GM12878 (cell line): ENCODE measurements at regions not wholly inside any gene's neighbourhood (a gene's known extent, or its start where the extent isn't known, plus 50 kb on each side); places are given as distances from the start of the nearest gene placed in this dataset.

Experiments used
- ATAC-seq: fragments of 200-7000 bp; cut with Tn5 transposase; 3 replicates; pipeline ENCODE4 v1.9.1; 2020; ENCODE audit warnings: mild to moderate bottlenecking, moderate library complexity
- BruUV-seq: library from RNA; stranded (reverse); fragments of 400-500 nt; replicated peaks from 2 replicates; lab custom pipeline; 2021; lab: Mats Ljungman, UMichigan
- CTCF ChIA-PET: fragments of 300-600 bp; sonication (Branson Sonifier 250); formaldehyde crosslinking; extraction: SDS; loops from one replicate; lab custom pipeline; 2021; ENCODE audit warnings: inconsistent platforms; lab: Yijun Ruan, JAX
- POLR2A ChIA-PET: fragments of 350-600 bp; formaldehyde crosslinking; extraction: SDS; loops from one replicate; lab custom pipeline; 2021; ENCODE audit warnings: inconsistent platforms; lab: Charles Lee
- RAD21 ChIA-PET: fragments of 300-600 bp; sonication (Branson Sonifier 250); formaldehyde crosslinking; loops from one replicate; lab custom pipeline; 2023; ENCODE audit warnings: antibody characterized with exemption; ENCODE audit not compliant: unreplicated experiment; lab: Charles Lee
- SMC1A ChIA-PET: fragments of 300-600 bp; sonication (Branson Sonifier 250); formaldehyde crosslinking; loops from one replicate; lab custom pipeline; 2023; ENCODE audit not compliant: unreplicated experiment, uncharacterized antibody; lab: Charles Lee
- DNase-seq: peaks from one replicate; pipeline ENCODE4 v3.0.0-alpha.2; 2011; ENCODE audit warnings: low read depth, low spot score
- FAIRE-seq: peaks from 3 replicates; lab custom pipeline; 2011; peaks lifted over from hg19 to GRCh38; lab: Jason Lieb, UNC
- H2AFZ ChIP-seq: 2 replicates; pipeline ENCODE4 v1.6.0; 2011; ENCODE audit warnings: low read depth, low read length, control low read depth; ENCODE audit not compliant: control insufficient read depth
- H3K27ac ChIP-seq: 2 replicates; pipeline ENCODE4 v1.5.1; 2011; ENCODE audit warnings: control low read depth; ENCODE audit not compliant: control insufficient read depth, insufficient read depth
- H3K27me3 ChIP-seq, 2 experiments: replicated peaks in 1 of 2; 2 replicates each; pipeline versions ENCODE4 v1.6.0 to v1.6.1; 2011; ENCODE audit warnings: low read length in 1 of 2; ENCODE audit not compliant: control insufficient read depth in 2 of 2, insufficient read depth in 2 of 2
- H3K36me3 ChIP-seq, 2 experiments: 2 replicates each; pipeline ENCODE4 v1.5.1; 2011; ENCODE audit warnings: low read length in 1 of 2; ENCODE audit not compliant: control insufficient read depth in 2 of 2, insufficient read depth in 2 of 2
- H3K4me1 ChIP-seq: 2 replicates; pipeline ENCODE4 v1.6.1; 2011; ENCODE audit warnings: mild to moderate bottlenecking, low read length, moderate library complexity, mixed read lengths; ENCODE audit not compliant: control insufficient read depth, insufficient read depth
- H3K4me2 ChIP-seq: 2 replicates; pipeline ENCODE4 v1.6.0; 2011; ENCODE audit warnings: control low read depth; ENCODE audit not compliant: control insufficient read depth, insufficient read depth
- H3K4me3 ChIP-seq: fragments of 200-600 bp; sonication (generic); 2 replicates; pipeline ENCODE4 v1.5.1; 2016
- H3K79me2 ChIP-seq: 2 replicates; pipeline ENCODE4 v1.6.0; 2011; ENCODE audit warnings: low read length; ENCODE audit not compliant: control insufficient read depth, insufficient read depth
- H3K9ac ChIP-seq: 2 replicates; pipeline ENCODE4 v1.8.0; 2011; ENCODE audit warnings: low read length, control low read depth, mixed read lengths; ENCODE audit not compliant: control insufficient read depth, insufficient read depth
- H3K9me3 ChIP-seq: replicated peaks from 3 replicates; pipeline ENCODE4 v1.5.1; 2011; ENCODE audit warnings: mild to moderate bottlenecking, low read length; ENCODE audit not compliant: control insufficient read depth, insufficient read depth
- H4K20me1 ChIP-seq: 2 replicates; pipeline ENCODE4 v1.6.0; 2011; ENCODE audit not compliant: control insufficient read depth, insufficient read depth
- EZH2 ChIP-seq: IDR thresholded peaks from 2 replicates; pipeline ENCODE4 v1.6.1; 2012; ENCODE audit warnings: low read depth, mild to moderate bottlenecking, control low read depth, inconsistent platforms, low read length, borderline replicate concordance; ENCODE audit not compliant: control insufficient read depth
- GABPA ChIP-seq: IDR thresholded peaks from 2 replicates; pipeline ENCODE4 v1.6.1; 2014; ENCODE audit warnings: antibody characterized with exemption, low read depth, mild to moderate bottlenecking, inconsistent platforms
- RB1 ChIP-seq: fragments of 450-650 bp; formaldehyde crosslinking; IDR thresholded peaks from 2 replicates; pipeline ENCODE4 v1.6.1; 2017; ENCODE audit warnings: mild to moderate bottlenecking, borderline replicate concordance
- SREBF2 ChIP-seq: IDR thresholded peaks from 2 replicates; pipeline ENCODE4 v1.6.1; 2012; ENCODE audit warnings: mild to moderate bottlenecking, low read length
- SRF ChIP-seq, 2 experiments: IDR thresholded peaks; 2 replicates each; pipeline ENCODE4 v1.6.1; 2011; ENCODE audit warnings: low read depth in 2 of 2, low read length in 2 of 2, mild to moderate bottlenecking in 1 of 2, moderate library complexity in 1 of 2
- ZNF207 ChIP-seq: fragments of 450-650 bp; IDR thresholded peaks from 2 replicates; pipeline ENCODE4 v1.6.1; 2014; ENCODE audit warnings: antibody characterized with exemption, mild to moderate bottlenecking, borderline replicate concordance
- ZNF24 ChIP-seq: fragments of 450-650 bp; IDR thresholded peaks from 2 replicates; pipeline ENCODE4 v1.6.1; 2017; ENCODE audit warnings: antibody characterized with exemption, mild to moderate bottlenecking
- WGBS: methylation state at CpG from one replicate; pipeline ENCODE4 v1.1.6; 2016; ENCODE audit warnings: low lambda C conversion rate; ENCODE audit not compliant: insufficient replicate concordance, insufficient coverage; ENCODE audit errors: missing lambda C conversion rate; 5-methylcytosine and 5-hydroxymethylcytosine counted together
- in situ Hi-C: fragments of 300-500 bp; cut with MboI; formaldehyde crosslinking; loops from 9 replicates; pipeline ENCODE4 v1.14.3; 2018; ENCODE audit warnings: mixed read lengths
- intact Hi-C: fragments of 100-400 bp; cut with micrococcal nuclease; formaldehyde crosslinking; loops from one replicate; pipeline ENCODE4 v1.14.2; 2022; ENCODE audit not compliant: unreplicated experiment
- TF ChIP-seq, protein P1 (sequence below): fragments of 450-650 bp; IDR thresholded peaks from 2 replicates; pipeline ENCODE4 v1.6.1; 2017; ENCODE audit warnings: low read depth, mild to moderate bottlenecking, moderate library complexity
- TF ChIP-seq, protein P2 (sequence below): IDR thresholded peaks from 2 replicates; pipeline ENCODE4 v1.6.1; 2011; ENCODE audit warnings: low read depth, low read length, improper control_type of control experiment, borderline replicate concordance
- TF ChIP-seq, protein P3 (sequence below): IDR thresholded peaks from 2 replicates; pipeline ENCODE4 v1.6.1; 2012; ENCODE audit warnings: low read depth, low read length, improper control_type of control experiment

- ChIA-PET CTCF (no interaction called here), SMC1A (no interaction called here), POLR2A (no interaction called here), RAD21 (no interaction called here)
- H3K9me3 ChIP-seq: no peaks in the 10 kb centered on the region
- no peaks in the 10 kb centered on the region for H4K20me1 ChIP-seq
- TF ChIP-seq ZNF24: peak; percentile 95
- TF ChIP-seq GABPA: no peak
- H3K27ac ChIP-seq: no peak overlapping the region
- H3K4me3 ChIP-seq: no peak overlapping the region
- no peak for ATAC-seq
- H3K79me2 ChIP-seq: no peaks in the 10 kb centered on the region
- 20% methylated on average over 1 of the region's 1 CpG for WGBS
- no peak overlapping the region for H2AFZ ChIP-seq
- in situ Hi-C loops: no loop called here
- no peaks in the 10 kb centered on the region for H3K36me3 ChIP-seq
- peaks cover 11% of the 10 kb centered on the region for H3K4me1 ChIP-seq
- no TSS peak for BruUV-seq
- H3K4me2 ChIP-seq: no peak overlapping the region
- no peak for FAIRE-seq
- intact Hi-C loops: no loop called here
- no peaks in the 10 kb centered on the region for H3K27me3 ChIP-seq
- no peak for DNase-seq
- no peak overlapping the region for H3K9ac ChIP-seq
Measured at GRCh38 chr13:31884556-31884955, 145.2 kb downstream of the RXFP2 start.

GRCh38 chr13:31885994-31886393, 145.6 kb upstream of the FRY start:
- no peaks in the 10 kb centered on the region for H3K27me3 ChIP-seq
- BruUV-seq: no TSS peak
- peaks cover 6% of the 10 kb centered on the region; the same call in 1 of the 2 replicates for H3K4me1 ChIP-seq
- H3K4me2 ChIP-seq: no peak overlapping the region
- no peaks in the 10 kb centered on the region for H3K9me3 ChIP-seq
- H3K4me3 ChIP-seq: no peak overlapping the region
- DNase-seq (no peak), ATAC-seq (no peak), FAIRE-seq (no peak)
- H3K79me2 ChIP-seq: no peaks in the 10 kb centered on the region
- POLR2A ChIA-PET: no interaction called here
- TF ChIP-seq, protein P1, sequence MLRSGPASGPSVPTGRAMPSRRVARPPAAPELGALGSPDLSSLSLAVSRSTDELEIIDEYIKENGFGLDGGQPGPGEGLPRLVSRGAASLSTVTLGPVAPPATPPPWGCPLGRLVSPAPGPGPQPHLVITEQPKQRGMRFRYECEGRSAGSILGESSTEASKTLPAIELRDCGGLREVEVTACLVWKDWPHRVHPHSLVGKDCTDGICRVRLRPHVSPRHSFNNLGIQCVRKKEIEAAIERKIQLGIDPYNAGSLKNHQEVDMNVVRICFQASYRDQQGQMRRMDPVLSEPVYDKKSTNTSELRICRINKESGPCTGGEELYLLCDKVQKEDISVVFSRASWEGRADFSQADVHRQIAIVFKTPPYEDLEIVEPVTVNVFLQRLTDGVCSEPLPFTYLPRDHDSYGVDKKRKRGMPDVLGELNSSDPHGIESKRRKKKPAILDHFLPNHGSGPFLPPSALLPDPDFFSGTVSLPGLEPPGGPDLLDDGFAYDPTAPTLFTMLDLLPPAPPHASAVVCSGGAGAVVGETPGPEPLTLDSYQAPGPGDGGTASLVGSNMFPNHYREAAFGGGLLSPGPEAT: no peak
- TF ChIP-seq SRF (IDR thresholded peaks at IDR 0.05; ENCODE audit: low read depth in 2 of 2, low read length in 2 of 2) (no peak), ZNF207 (no peak), EZH2 (no peak), RB1 (no peak), SREBF2 (no peak)
- TF ChIP-seq, protein P2, sequence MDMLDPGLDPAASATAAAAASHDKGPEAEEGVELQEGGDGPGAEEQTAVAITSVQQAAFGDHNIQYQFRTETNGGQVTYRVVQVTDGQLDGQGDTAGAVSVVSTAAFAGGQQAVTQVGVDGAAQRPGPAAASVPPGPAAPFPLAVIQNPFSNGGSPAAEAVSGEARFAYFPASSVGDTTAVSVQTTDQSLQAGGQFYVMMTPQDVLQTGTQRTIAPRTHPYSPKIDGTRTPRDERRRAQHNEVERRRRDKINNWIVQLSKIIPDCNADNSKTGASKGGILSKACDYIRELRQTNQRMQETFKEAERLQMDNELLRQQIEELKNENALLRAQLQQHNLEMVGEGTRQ: no peak
- TF ChIP-seq, protein P3, sequence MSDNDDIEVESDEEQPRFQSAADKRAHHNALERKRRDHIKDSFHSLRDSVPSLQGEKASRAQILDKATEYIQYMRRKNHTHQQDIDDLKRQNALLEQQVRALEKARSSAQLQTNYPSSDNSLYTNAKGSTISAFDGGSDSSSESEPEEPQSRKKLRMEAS: no peak
- in situ Hi-C loops: no loop called here
- no peaks in the 10 kb centered on the region for H4K20me1 ChIP-seq
- CTCF ChIA-PET: interaction anchor here (1.6 kb wide), 1 partner anchor 10 kb away, joined by 3 read pairs; no protein-coding TSS in a partner anchor
- no peak overlapping the region for H3K9ac ChIP-seq
- H3K36me3 ChIP-seq: no peaks in the 10 kb centered on the region
- SMC1A ChIA-PET: no interaction called here
- no peak overlapping the region for H2AFZ ChIP-seq
- RAD21 ChIA-PET: no interaction called here
- H3K27ac ChIP-seq: no peak overlapping the region
- 61% methylated on average over 6 of the region's 6 CpGs for WGBS
- intact Hi-C loops: no loop called here
